Neural progenitor cell (in vitro differentiated cells): ENCODE measurements at regions not wholly inside any gene's neighbourhood (a gene's known extent, or its start where the extent isn't known, plus 50 kb on each side); places are given as distances from the start of the nearest gene placed in this dataset.

ENCODE experiments used
- DNase-seq: peaks from one replicate; pipeline ENCODE4 v3.0.0-alpha.2; 2016; ENCODE audit warnings: low spot score
- H2AFZ ChIP-seq: fragments of 200-600 bp; sonication (generic); replicated peaks from 2 replicates; pipeline ENCODE4 v1.6.1; 2016; ENCODE audit warnings: antibody characterized with exemption
- H3F3A ChIP-seq: fragments of 200-600 bp; sonication (generic); 2 replicates; pipeline ENCODE4 v1.6.1; 2016; ENCODE audit warnings: antibody characterized with exemption, low read depth
- H3K27ac ChIP-seq: fragments of 200-600 bp; sonication (generic); 2 replicates; pipeline ENCODE4 v1.5.1; 2016; ENCODE audit warnings: mild to moderate bottlenecking
- H3K27me3 ChIP-seq: fragments of 200-600 bp; sonication (generic); 2 replicates; pipeline ENCODE4 v1.6.1; 2016; ENCODE audit warnings: mild to moderate bottlenecking, moderate library complexity
- H3K36me3 ChIP-seq: fragments of 200-600 bp; sonication (generic); 2 replicates; pipeline ENCODE4 v1.5.1; 2016
- H3K4me1 ChIP-seq: fragments of 200-600 bp; sonication (generic); 2 replicates; pipeline ENCODE4 v1.6.1; 2016; ENCODE audit warnings: mixed run types
- H3K4me2 ChIP-seq: fragments of 200-600 bp; sonication (generic); 2 replicates; pipeline ENCODE4 v1.6.1; 2016
- H3K4me3 ChIP-seq: fragments of 200-600 bp; sonication (generic); 2 replicates; pipeline ENCODE4 v1.5.1; 2016
- H3K79me2 ChIP-seq: fragments of 200-600 bp; sonication (generic); 2 replicates; pipeline ENCODE4 v1.6.1; 2016; ENCODE audit warnings: low read depth
- H3K9ac ChIP-seq: fragments of 200-600 bp; sonication (generic); 2 replicates; pipeline ENCODE4 v1.6.1; 2016
- H3K9me3 ChIP-seq: fragments of 200-600 bp; sonication (generic); 2 replicates; pipeline ENCODE4 v1.5.1; 2016; ENCODE audit warnings: low read depth
- H4K20me1 ChIP-seq: fragments of 200-600 bp; sonication (generic); 2 replicates; pipeline ENCODE4 v1.6.1; 2016; ENCODE audit warnings: low read depth
- H3K27ac Mint-ChIP-seq: 3 replicates; pipeline ENCODE4 v1.8.0; 2021; ENCODE audit warnings: mixed read lengths
- H3K27me3 Mint-ChIP-seq: 2 replicates; pipeline ENCODE4 v1.8.0; 2022; ENCODE audit warnings: low read depth, mild to moderate bottlenecking, inconsistent platforms, moderate library complexity, mixed read lengths; ENCODE audit not compliant: insufficient read depth
- H3K36me3 Mint-ChIP-seq: 3 replicates; pipeline ENCODE4 v1.8.0; 2021; ENCODE audit warnings: mixed read lengths
- H3K4me1 Mint-ChIP-seq: 3 replicates; pipeline ENCODE4 v1.8.0; 2021; ENCODE audit warnings: mixed read lengths
- H3K4me3 Mint-ChIP-seq: 3 replicates; pipeline ENCODE4 v1.8.0; 2021; ENCODE audit warnings: mild to moderate bottlenecking, moderate library complexity, mixed read lengths
- H3K9me3 Mint-ChIP-seq: 3 replicates; pipeline ENCODE4 v1.8.0; 2020; ENCODE audit warnings: mixed read lengths
- CTCF ChIP-seq: fragments of 200-600 bp; sonication (generic); IDR thresholded peaks from 2 replicates; pipeline ENCODE4 v1.5.1; 2017; ENCODE audit warnings: antibody characterized with exemption, mild to moderate bottlenecking
- EZH2 ChIP-seq: fragments of 200-600 bp; sonication (generic); IDR thresholded peaks from 2 replicates; pipeline ENCODE4 v1.6.1; 2017; ENCODE audit warnings: antibody characterized with exemption, mild to moderate bottlenecking, moderate library complexity
- EZH2phosphoT487 ChIP-seq: fragments of 200-600 bp; sonication (generic); IDR thresholded peaks from 2 replicates; pipeline ENCODE4 v1.6.1; 2017; ENCODE audit warnings: antibody characterized with exemption

GRCh38 chr2:106941372-106941993 is 55.5 kb upstream of the ST6GAL2 start:
- Mint-ChIP-seq H3K36me3 (peaks cover 3% of the 10 kb centered on the region), H3K4me3 (no peak overlapping the region), H3K27ac (no peak overlapping the region), H3K9me3 (peaks cover 12% of the 10 kb centered on the region), H3K4me1 (no peaks in the 10 kb centered on the region), H3K27me3 (no peaks in the 10 kb centered on the region)
- Histone ChIP-seq H2AFZ (no peak overlapping the region), H4K20me1 (no peaks in the 10 kb centered on the region), H3K4me3 (no peak overlapping the region), H3K4me2 (no peak overlapping the region), H3K27me3 (no peaks in the 10 kb centered on the region), H3F3A (no peaks in the 10 kb centered on the region), H3K36me3 (no peaks in the 10 kb centered on the region), H3K4me1 (no peaks in the 10 kb centered on the region), H3K27ac (no peak overlapping the region), H3K9ac (no peak overlapping the region), H3K9me3 (no peaks in the 10 kb centered on the region), H3K79me2 (no peaks in the 10 kb centered on the region)
- TF ChIP-seq EZH2 (no peak), EZH2phosphoT487 (no peak), CTCF (no peak)
- DNase-seq, result no peak

- Histone ChIP-seq H4K20me1 (no peaks in the 10 kb centered on the region), H3K4me1 (no peaks in the 10 kb centered on the region), H3K79me2 (no peaks in the 10 kb centered on the region), H3K4me3 (no peak overlapping the region), H2AFZ (no peak overlapping the region), H3K4me2 (no peak overlapping the region), H3K27me3 (no peaks in the 10 kb centered on the region), H3K9me3 (no peaks in the 10 kb centered on the region), H3F3A (no peaks in the 10 kb centered on the region), H3K36me3 (no peaks in the 10 kb centered on the region), H3K27ac (no peak overlapping the region), H3K9ac (no peak overlapping the region)
- TF ChIP-seq EZH2, result no peak
- Mint-ChIP-seq H3K27ac (no peak overlapping the region), H3K27me3 (no peaks in the 10 kb centered on the region), H3K36me3 (peaks cover 3% of the 10 kb centered on the region), H3K4me3 (no peak overlapping the region), H3K9me3 (peaks cover 12% of the 10 kb centered on the region), H3K4me1 (no peaks in the 10 kb centered on the region)
- DNase-seq, result no peak
These were observed 57.7 kb upstream of the ST6GAL2 start for GRCh38 chr2:106943468-106944200.

- Histone ChIP-seq H3K4me2 (no peak overlapping the region), H3K79me2 (no peaks in the 10 kb centered on the region), H3F3A (no peaks in the 10 kb centered on the region), H3K9me3 (no peaks in the 10 kb centered on the region), H2AFZ (no peak overlapping the region), H3K9ac (no peak overlapping the region), H3K27me3 (no peaks in the 10 kb centered on the region), H3K4me3 (no peak overlapping the region), H4K20me1 (no peaks in the 10 kb centered on the region), H3K4me1 (no peaks in the 10 kb centered on the region), H3K36me3 (no peaks in the 10 kb centered on the region), H3K27ac (no peak overlapping the region)
- TF ChIP-seq CTCF, result no peak
- no peak for TF ChIP-seq EZH2phosphoT487
- no peak for TF ChIP-seq EZH2
- Mint-ChIP-seq H3K9me3 (peaks cover 12% of the 10 kb centered on the region), H3K27ac (no peak overlapping the region), H3K36me3 (peaks cover 3% of the 10 kb centered on the region), H3K4me1 (no peaks in the 10 kb centered on the region), H3K27me3 (no peaks in the 10 kb centered on the region), H3K4me3 (no peak overlapping the region)
- DNase-seq, result no peak
These were observed 58.2 kb upstream of the ST6GAL2 start for GRCh38 chr2:106944215-106944614.

GRCh38 chr2:106948540-106948939 is 62.6 kb upstream of the ST6GAL2 start:
- Histone ChIP-seq H3K36me3 (no peaks in the 10 kb centered on the region), H3K27ac (no peak overlapping the region), H3K9ac (no peak overlapping the region), H3K4me2 (no peak overlapping the region), H3K27me3 (no peaks in the 10 kb centered on the region), H2AFZ (no peak overlapping the region), H3F3A (no peaks in the 10 kb centered on the region), H3K9me3 (no peaks in the 10 kb centered on the region), H3K4me3 (no peak overlapping the region), H4K20me1 (no peaks in the 10 kb centered on the region), H3K4me1 (peaks cover 1% of the 10 kb centered on the region), H3K79me2 (no peaks in the 10 kb centered on the region)
- DNase-seq, result no peak
- TF ChIP-seq EZH2phosphoT487 (no peak), EZH2 (no peak), CTCF (no peak)
- Mint-ChIP-seq H3K36me3 (peaks cover 5% of the 10 kb centered on the region), H3K27me3 (no peaks in the 10 kb centered on the region), H3K4me1 (peaks cover 3% of the 10 kb centered on the region), H3K27ac (no peak overlapping the region), H3K4me3 (no peak overlapping the region), H3K9me3 (peaks cover 16% of the 10 kb centered on the region)
